Limb (tissue), 2 donors: ENCODE measurements at regions not wholly inside any gene's neighbourhood (a gene's known extent, or its start where the extent isn't known, plus 50 kb on each side); places are given as distances from the start of the nearest gene placed in this dataset.
A peak's percentile ranks its signal among the peaks of the same experiment; 100 is the strongest.

Source experiments
- DNase-seq, 2 donors: peaks; one replicate each; pipeline ENCODE4 v3.0.0-alpha.2; 2016; ENCODE audit errors: extremely low spot score in 2 of 2

- peak; percentile 78 to 88 for DNase-seq
These were observed 125.8 kb downstream of the MCHR2 start for GRCh38 chr6:99868074-99868702.
